Stimulated activated CD8-positive, alpha-beta memory T cell treated with anti-CD3 and anti-CD28 coated beads, Interleukin-4, amount 100 ng/mL, for 1 hour (primary cell): ENCODE measurements at regions not wholly inside any gene's neighbourhood (a gene's known extent, or its start where the extent isn't known, plus 50 kb on each side); places are given as distances from the start of the nearest gene placed in this dataset.
"Not testable (repeated sequence)": the region's sequence is repeated elsewhere in the genome, so short reads cannot be mapped to it uniquely, and the experiment has no call there.

Experiments
- DNase-seq, 2 donors: peaks; one replicate each; pipeline ENCODE4 v3.0.0-alpha.2; 2020; ENCODE audit warnings: low read depth in 2 of 2, low spot score in 1 of 2

DNA sequence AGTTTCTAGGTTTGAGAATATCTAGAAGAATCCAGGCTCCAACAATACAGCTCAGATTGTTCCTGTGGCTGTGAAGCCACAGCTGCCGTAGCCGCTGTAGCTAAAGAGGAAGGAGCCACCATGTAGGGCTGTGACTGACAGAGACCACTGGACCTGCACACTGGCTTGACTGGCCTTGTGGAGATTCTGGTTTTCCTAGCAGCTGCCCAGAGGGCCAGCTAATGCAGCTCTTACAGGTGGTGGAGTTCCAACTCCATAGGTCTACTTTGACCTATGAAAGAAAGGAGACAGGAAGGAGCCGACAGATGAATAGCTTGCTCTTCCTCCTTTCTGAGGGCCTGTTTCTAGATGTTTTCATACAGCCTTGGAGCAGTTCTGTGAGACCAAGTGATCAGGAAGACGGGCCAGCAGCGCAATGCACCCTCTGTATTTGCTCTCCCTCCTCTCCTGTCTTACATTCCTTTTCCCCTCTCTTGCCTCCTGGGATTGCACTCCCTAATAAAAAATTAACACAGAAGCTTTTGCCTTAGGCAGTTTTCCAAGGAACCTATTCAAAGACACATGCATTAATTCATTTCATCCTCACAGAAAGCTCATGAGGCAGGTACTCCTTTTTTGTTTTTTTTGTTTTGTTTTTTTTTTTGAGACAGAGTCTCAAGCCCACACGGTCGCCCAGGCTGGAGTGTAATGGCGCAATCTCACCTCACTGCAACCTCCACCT, 51.8 kb upstream of the MYB start:
- DNase-seq, result no peak

DNA sequence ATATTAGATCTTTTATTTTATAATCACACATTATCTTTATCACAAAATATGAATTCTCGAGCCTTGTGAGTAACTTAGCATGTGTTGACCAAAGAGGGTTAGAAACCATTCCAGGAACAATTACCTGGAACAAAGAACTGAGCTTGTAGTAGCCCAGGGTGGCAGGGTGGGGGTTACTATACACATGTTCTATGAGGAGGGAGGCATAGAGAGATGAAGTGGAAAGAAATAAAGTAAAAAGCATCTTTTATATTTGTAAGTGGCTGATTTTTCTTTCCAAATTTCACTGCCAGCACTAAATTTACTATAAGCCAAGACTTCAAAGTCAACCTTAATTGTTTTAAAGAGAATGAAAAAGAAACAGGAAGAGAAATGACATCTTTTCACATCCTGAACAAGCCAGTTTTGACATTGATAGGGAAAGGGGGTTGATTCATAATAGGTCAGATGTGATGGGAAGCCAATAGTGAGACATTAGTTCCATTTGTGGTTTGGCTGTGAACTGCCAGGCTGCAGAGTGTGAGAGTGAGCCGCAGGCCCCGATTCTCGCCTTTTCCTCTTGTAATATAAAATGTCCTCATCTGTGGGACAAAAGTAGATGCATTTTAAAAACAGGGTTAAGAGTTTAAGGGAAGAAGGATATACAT, 52.7 kb upstream of the MYB start:
- DNase-seq, result peak; percentile 11 to 23

DNA sequence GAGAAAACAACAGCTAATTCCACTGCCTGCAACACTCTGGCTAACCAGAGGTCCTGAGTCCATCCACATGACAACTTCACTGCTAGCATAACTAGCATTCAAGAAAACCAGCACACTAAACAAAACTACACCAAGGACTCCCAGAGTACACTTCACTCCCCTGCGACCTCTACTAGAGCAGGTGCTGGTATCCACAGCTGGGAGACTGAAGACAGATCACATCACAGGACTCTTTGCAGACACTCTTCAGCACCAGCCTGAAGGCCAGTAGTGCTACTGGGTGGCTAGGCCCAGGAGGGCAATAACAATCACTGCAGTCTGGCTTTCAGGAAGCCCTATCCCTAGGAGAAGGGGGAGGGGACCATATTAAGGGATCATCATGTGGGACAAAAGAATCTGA, 54.4 kb upstream of the MYB start:
- no peak for DNase-seq

DNA sequence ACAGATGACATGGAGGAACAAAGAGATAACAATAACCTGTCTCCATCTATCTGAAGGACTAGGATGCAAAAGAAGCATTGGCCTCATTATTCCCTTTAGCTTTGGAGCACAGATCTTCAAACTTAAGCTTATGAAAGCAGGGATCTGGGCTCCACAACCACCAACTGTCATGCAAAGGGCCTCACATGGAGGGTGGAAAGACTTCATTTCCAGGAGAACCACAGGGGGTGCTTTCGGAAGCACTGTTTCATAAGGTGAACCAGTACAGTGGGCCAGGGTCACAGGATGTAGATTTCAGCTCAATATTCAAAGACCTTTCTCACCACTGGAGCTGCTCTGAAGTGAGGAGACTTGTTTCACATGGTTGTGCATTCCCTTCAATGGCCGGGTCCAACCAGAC, 55.1 kb upstream of the MYB start:
- DNase-seq, result no peak

DNA sequence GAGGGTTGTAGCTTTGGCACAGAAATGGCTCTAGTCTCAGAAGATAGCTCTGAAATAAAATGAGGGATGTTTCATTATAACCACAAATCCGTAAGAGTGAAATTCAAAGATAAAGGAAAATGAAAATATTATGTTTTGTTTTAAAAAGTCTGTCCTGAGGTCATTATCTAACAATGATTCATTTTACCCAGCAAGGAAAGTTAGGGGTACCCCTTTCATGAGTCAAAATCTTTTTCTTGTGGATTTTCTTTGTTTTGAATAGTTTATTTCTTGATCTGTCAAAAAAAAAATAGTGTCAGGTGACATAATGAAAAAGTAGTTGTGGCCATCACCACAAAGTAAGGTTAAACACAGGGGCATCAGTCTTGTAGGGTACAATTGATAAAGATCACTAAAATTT, 59.7 kb upstream of the MYB start:
- no peak for DNase-seq

DNA sequence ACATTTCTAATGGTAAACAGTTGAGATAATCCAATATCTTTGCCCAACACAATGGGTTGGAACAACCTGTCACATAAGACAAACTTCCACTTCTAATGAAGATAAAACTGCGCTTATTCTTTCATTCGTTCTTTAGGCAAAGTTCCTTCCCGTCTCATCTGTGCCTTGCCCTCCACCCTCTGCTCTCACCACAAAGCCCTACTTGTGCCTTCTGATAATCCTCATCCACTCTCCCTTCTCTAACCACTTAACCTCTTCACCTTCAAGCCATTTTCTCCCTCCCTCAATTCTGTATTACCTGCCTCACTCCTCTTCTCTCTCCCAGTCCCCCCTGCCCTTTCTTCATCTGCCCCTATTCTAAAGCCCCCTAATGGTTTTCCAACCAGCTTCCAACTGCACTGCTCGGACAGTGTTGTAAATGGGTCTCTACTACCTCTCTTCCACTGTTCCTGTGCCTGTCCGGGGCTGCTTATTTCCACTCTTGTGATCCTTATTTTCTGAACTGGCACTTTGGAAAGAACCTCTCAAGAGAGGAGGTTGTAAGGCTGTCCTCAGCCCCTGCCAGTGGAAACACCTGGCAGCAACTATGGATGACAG, 62.9 kb upstream of the MYB start:
- DNase-seq, result no peak

DNA sequence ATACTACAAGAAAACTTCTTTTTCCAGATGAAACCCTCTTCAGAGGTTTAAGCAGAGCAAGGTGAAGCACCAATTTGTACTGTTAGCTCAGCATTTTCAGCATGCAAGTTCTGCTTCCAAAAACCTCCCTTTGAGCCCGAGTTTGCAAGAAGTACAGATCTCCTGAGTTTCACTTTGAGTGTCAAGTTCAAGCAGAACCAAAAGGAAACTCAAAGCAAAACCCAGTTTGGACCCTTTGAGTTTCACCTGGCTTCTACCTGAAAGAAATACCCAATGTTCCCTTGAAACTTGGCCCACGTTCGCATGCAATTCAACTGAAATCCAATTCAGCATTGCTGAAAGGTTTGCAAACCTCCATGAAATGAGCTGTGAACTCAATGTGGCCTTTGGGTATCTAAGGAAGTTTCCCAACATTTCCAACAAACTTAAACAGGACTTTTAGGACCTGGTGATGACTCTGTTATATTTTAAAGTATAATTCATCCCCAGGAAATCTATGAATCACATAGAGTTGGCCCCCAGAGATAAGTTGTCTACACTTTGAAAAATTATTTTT, 62.9 kb upstream of the HBS1L start:
- no peak for DNase-seq

DNA sequence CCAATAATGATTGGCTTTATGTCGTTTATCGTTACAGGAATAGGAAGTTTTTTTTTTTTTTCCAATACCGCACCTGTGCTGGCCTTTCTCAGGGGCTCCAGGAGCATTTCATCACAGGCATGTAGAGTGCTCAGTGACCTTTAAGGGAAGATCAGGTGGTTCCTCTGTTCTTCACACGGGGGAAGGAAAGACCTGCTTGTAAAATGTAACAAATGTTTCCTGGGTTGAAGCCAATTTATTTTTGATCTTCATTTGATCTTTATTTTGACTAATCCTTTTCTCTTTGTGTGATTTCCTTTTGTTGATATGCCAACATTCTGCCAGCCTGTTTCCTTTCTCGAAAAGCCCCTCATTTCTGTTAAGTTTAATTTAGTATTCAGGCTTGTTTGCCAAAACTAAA, 61.9 kb upstream of the HBS1L start:
- no peak for DNase-seq

DNA sequence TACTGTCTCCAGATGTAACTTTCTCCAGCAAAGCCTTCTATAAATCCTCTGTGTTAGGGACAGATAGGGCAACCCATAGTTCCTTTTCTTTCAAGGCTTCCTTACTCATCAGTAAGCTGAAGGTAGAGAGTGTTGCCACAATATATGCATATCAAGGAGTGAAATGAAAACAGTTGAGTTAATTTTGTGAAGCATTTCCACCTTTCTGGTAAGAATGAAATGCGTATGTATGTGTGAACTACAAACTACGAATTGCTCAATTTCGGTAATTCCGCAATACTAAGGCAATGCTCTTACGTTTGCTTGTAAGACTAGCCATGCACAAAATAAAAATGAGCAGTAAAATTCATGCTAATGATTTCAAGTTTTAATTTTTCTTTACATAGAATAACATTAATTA, 61.2 kb upstream of the HBS1L start:
- no peak for DNase-seq

DNA sequence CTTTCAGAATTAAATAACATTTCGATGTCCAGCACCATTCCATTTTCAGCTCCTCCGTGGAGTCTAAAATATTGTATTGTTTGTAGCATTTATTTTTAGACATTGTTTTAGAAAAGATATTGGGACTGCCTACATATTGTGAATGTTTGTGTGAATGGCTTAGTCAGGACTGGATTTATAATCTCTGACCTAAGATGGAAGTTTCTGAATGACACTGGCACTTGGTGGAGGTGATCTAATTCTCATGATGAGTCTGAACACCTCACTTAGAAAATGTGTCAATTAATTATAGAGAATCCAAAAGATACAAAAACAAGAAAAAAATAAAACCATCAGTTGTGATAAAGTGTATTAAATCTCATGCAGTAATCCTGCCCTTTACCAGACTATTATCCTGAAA, 60.8 kb upstream of the HBS1L start:
- no peak for DNase-seq

DNA sequence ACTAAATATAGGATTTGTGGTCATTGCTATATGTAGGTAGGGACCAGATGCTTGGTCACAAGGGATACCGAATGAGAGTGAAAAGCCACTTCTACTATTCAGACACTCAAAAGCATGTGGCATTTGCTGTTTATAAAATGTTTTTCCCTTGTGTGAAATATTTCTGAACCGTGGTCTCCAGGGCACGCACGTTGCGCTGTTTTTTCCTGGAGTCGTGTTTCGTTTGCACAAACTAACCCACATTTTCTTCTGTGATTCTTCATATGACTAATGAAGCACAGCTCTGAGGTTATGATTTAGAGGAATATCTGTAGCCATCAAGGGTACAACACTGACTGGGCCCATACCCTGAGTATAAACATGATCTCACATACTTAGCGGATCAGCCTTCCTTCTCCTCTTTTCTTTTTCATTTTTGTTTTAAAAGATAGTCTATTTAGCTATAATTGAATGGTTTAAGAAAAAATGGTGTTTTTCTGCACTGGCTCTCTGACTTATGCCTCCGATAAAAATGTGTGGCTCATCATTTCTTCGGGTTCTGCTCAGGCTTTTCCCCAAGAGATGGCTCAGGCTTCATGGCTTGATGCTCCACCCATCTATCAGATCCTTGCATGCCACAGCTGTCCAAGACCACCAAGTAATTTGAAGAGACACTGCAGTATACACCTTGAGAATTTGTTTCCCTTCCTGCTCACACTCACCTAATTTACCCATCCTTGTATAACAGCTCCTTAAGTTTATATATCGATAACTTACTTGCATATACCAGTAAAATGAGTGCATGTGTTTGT, 59.9 kb upstream of the HBS1L start:
- no peak for DNase-seq

DNA sequence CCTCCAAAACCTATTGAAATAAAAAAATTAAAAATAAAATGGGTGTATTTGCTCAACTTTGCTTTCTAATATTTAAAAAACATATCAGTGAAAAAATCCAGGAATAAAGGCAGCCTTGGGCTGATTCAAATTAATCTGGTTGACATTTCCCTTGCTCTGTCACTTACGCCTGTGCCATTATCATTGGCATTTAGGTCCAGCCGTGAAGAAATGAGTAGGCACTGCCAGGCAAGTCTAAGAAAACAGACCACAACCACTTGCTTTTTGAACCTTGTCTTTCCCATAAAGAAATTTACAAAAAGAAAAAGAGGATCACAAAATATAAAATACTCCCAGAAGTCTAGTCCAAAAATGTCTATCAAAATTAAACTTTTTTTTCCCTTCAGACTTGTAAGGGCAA, 59.2 kb upstream of the HBS1L start:
- no peak for DNase-seq

DNA sequence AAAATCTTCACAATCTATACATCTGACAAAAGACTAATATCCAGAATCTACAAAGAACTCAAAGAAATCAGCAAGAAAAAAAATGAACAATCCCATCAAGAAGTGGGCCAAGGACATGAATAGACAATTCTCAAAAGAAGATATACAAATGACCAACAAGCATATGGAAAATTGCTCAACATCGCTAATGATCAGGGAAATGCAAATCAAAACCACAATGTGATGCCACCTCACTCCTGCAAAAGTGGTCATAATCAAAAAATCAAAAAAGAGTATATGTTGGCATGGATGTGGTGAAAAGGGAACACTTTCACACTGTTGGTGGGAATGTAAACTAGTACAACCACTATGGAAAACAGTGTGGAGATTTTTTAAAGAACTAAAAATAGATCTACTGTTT, 58.3 kb upstream of the HBS1L start:
- not testable (repeated sequence) for DNase-seq

DNA sequence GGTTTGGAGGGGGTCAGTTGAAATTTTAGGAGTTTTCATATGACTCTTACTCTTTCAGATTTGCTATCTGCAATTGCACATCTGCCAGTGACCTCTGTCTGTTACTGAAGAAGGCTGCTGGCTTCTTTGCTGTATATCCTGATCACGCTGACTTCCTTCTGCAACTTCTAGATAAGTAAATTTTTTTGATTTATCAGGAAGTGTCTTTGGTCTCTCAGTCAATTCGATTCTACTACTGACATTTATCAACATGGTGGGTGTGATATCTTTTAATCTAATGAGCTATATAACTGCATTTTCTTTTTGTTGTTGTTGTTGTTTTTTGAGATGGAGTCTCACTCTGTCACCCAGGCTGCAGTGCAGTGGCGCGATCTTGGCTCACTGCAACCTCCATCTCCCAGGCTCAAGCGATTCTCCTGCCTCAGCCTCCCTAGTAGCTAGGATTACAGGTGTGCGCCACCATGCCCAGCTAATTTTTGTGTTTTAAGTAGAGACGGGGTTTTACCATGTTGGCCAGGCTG, 55.7 kb upstream of the HBS1L start:
- DNase-seq, result not testable (repeated sequence)

DNA sequence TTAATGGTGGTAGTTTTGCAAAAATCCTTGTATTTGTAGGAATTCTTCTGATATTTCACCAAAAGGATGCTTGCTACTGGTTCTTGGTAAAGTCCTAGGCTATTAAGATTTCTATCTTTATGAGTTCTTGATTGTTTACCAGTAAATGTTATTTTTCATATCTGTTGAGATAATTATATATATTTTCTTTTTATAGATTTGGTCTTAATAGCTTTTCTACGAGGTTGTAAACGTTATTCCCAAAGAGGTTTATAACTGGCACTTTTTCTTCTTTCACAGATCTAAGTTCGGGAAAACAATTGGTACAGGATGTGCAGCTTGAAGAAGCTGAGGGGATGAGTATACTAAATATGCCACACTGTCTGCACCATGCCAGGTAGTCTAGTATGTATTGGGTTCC, 55.1 kb upstream of the HBS1L start:
- DNase-seq, result no peak

DNA sequence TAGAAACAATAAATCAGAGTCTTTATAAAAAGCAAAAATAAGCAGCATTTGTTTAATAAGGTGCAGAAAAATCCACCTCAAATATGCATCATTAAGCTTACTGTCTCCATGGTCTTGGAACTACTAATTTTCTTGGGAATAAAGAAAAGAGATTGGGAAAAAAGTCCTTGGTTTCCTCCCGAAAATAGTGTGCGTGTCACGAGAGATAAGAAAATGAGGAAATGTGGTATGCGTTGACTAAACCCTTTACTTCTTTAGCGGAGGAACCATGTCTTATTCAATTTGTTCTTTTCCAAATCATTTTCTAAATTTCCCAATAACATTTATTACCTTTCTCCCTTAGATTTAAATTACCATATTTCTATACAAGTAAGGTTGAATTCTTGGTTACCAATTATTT, 54.1 kb upstream of the HBS1L start:
- no peak for DNase-seq

DNA sequence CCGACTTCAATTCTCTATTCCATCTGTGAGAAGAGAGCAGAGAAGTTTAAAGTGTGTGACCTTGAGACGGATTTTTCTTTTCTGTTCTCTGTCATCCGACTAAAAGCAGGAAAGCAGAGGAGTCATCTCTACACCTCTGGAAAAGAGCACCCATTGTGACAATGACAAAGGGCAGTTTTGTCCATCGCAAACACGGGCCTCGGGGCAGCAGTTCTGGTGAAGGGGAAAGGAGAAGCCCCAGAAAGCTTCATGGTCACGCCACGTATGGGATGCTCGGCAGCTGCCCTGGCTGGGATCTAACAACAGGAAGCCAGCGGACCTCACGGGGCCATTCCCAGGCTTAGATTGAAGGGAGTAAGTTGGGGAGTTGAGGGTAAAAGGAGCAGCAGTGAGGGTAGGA, 52.0 kb upstream of the HBS1L start:
- no peak for DNase-seq

DNA sequence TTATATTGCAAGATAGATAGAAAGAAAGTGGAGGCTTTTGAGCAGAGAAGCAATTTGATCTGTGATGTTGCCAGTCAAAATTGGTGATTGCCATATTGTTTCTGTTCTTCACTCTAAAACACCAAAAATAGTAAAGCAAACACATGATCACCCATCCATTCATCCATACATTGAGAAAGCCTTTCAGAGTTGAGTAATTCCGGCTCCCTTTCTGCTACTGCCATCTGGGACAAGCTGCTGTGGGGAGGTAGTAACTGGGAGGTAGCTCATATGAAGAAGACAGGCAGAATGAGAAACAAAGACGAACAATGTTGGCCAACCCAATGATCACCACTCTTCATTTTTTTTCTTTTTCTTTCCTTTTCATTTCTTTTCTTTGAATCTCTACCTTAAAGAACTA, 51.1 kb upstream of the HBS1L start:
- DNase-seq, result no peak

DNA sequence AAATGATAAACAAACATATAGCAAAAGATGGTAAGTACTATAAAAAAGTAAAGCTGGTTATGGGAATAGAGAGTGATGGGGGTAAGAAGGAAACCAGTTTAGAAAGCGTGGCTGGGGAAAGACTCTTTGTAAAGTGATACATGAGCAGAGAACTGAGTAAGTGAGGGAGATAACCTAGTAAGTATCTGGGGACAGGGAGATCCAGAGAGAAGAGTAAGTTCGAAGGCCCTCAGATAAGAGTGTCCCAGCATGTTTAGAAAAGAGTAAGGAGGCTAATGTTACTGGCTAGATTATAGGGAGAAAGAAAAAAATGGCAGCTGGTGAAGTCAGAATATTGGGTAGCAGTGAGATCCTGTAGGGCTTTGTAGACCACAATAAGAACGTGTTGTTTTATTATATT, 50.7 kb upstream of the HBS1L start:
- no peak for DNase-seq
